KMS-11 (cell line): ENCODE measurements at regions not wholly inside any gene's neighbourhood (a gene's known extent, or its start where the extent isn't known, plus 50 kb on each side); places are given as distances from the start of the nearest gene placed in this dataset.
A peak's percentile ranks its signal among the peaks of the same experiment; 100 is the strongest.

Experiments used
- H2AFZ ChIP-seq: fragments of 200-600 bp; sonication (generic); 2 replicates; pipeline ENCODE4 v1.6.1; 2016; ENCODE audit warnings: antibody characterized with exemption, mixed run types, low read depth
- H3K27ac ChIP-seq: fragments of 200-600 bp; sonication (generic); 2 replicates; pipeline ENCODE4 v1.6.1; 2016; ENCODE audit warnings: mild to moderate bottlenecking, mixed run types
- H3K27me3 ChIP-seq: fragments of 200-600 bp; sonication (generic); 2 replicates; pipeline ENCODE4 v1.6.1; 2017; ENCODE audit warnings: mild to moderate bottlenecking, low read depth, mixed run types, moderate library complexity; ENCODE audit not compliant: insufficient read depth
- H3K36me3 ChIP-seq: fragments of 200-600 bp; sonication (generic); 2 replicates; pipeline ENCODE4 v1.6.1; 2017; ENCODE audit warnings: mild to moderate bottlenecking, mixed run types; ENCODE audit not compliant: insufficient read depth
- H3K4me1 ChIP-seq: fragments of 200-600 bp; sonication (generic); 2 replicates; pipeline ENCODE4 v1.6.1; 2016; ENCODE audit warnings: mild to moderate bottlenecking, low read depth, mixed run types; ENCODE audit not compliant: poor library complexity, severe bottlenecking
- H3K4me2 ChIP-seq: fragments of 200-600 bp; sonication (generic); 2 replicates; pipeline ENCODE4 v1.7.0; 2016; ENCODE audit warnings: mild to moderate bottlenecking, mixed run types
- H3K4me3 ChIP-seq: fragments of 200-600 bp; sonication (generic); IDR thresholded peaks from 2 replicates; pipeline ENCODE4 v1.6.1; 2017; ENCODE audit warnings: low read depth, low read length, mixed read lengths; ENCODE audit not compliant: insufficient read depth
- H3K79me2 ChIP-seq: fragments of 200-600 bp; sonication (generic); 2 replicates; pipeline ENCODE4 v1.6.1; 2016; ENCODE audit warnings: low read depth, mixed run types; ENCODE audit not compliant: insufficient read depth
- H3K9ac ChIP-seq: fragments of 200-600 bp; sonication (generic); 2 replicates; pipeline ENCODE4 v1.6.1; 2016; ENCODE audit warnings: mild to moderate bottlenecking, mixed run types
- H4K20me1 ChIP-seq: fragments of 200-600 bp; sonication (generic); 2 replicates; pipeline ENCODE4 v1.6.1; 2016; ENCODE audit warnings: mild to moderate bottlenecking, mixed run types; ENCODE audit not compliant: insufficient read depth
- CTCF ChIP-seq: fragments of 200-600 bp; sonication (generic); conservative IDR thresholded peaks from 2 replicates; pipeline ENCODE4 v1.6.1; 2017; ENCODE audit warnings: low read depth, mild to moderate bottlenecking, antibody characterized with exemption, low read length, moderate library complexity, mixed read lengths

DNA sequence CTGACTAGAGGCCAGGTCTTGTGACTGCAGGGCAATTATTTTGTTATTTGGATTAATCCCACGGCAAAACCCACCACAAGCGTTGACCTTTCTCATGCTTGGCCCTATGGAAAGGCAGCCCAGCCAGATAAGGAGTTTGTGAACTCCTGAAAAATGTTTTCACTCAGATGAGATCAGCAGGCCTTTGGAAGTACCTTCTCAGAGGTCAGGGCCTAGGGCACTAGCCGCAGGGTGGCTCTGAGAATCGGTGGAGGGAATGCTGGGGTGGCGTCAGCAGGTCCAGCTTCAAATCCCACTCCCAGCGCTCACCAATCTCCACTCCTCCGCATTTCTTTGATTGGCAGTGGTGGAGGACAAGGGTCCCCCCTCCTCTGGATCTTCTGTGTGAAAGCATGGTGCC, 194.4 kb downstream of the GADD45G start:
- Histone ChIP-seq H3K4me2 (peak overlapping the region; percentile 58; the same call in 1 of the 2 replicates), H3K4me1 (peaks cover 60% of the 10 kb centered on the region), H3K79me2 (no peaks in the 10 kb centered on the region), H3K36me3 (no peaks in the 10 kb centered on the region), H3K9ac (no peak overlapping the region), H4K20me1 (no peaks in the 10 kb centered on the region), H3K27ac (peak overlapping the region; percentile 57; the same call in 1 of the 2 replicates), H3K4me3 (no peak overlapping the region), H3K27me3 (no peaks in the 10 kb centered on the region), H2AFZ (no peak overlapping the region)
- TF ChIP-seq CTCF = no peak

- H3K79me2 ChIP-seq = no peaks in the 10 kb centered on the region
- peaks cover 54% of the 10 kb centered on the region for H3K4me1 ChIP-seq
- H3K4me3 ChIP-seq = no peak overlapping the region
- no peak overlapping the region for H3K9ac ChIP-seq
- no peaks in the 10 kb centered on the region for H4K20me1 ChIP-seq
- no peak overlapping the region for H3K27ac ChIP-seq
- H2AFZ ChIP-seq = no peak overlapping the region
- H3K27me3 ChIP-seq = no peaks in the 10 kb centered on the region
- no peaks in the 10 kb centered on the region for H3K36me3 ChIP-seq
- H3K4me2 ChIP-seq = no peak overlapping the region
- TF ChIP-seq CTCF = no peak
Measured at GRCh38 chr9:89799766-89800165, 195.0 kb downstream of the GADD45G start.

- H3K27me3 ChIP-seq = no peaks in the 10 kb centered on the region
- peaks cover 39% of the 10 kb centered on the region for H3K4me1 ChIP-seq
- no peak overlapping the region for H2AFZ ChIP-seq
- no peaks in the 10 kb centered on the region for H3K79me2 ChIP-seq
- H3K4me3 ChIP-seq = no peak overlapping the region
- no peaks in the 10 kb centered on the region for H3K36me3 ChIP-seq
- no peak overlapping the region for H3K4me2 ChIP-seq
- H3K27ac ChIP-seq = no peak overlapping the region
- H3K9ac ChIP-seq = no peak overlapping the region
- no peaks in the 10 kb centered on the region for H4K20me1 ChIP-seq
- no peak for TF ChIP-seq CTCF
Measured at GRCh38 chr9:89801341-89801740, 196.5 kb downstream of the GADD45G start.

DNA sequence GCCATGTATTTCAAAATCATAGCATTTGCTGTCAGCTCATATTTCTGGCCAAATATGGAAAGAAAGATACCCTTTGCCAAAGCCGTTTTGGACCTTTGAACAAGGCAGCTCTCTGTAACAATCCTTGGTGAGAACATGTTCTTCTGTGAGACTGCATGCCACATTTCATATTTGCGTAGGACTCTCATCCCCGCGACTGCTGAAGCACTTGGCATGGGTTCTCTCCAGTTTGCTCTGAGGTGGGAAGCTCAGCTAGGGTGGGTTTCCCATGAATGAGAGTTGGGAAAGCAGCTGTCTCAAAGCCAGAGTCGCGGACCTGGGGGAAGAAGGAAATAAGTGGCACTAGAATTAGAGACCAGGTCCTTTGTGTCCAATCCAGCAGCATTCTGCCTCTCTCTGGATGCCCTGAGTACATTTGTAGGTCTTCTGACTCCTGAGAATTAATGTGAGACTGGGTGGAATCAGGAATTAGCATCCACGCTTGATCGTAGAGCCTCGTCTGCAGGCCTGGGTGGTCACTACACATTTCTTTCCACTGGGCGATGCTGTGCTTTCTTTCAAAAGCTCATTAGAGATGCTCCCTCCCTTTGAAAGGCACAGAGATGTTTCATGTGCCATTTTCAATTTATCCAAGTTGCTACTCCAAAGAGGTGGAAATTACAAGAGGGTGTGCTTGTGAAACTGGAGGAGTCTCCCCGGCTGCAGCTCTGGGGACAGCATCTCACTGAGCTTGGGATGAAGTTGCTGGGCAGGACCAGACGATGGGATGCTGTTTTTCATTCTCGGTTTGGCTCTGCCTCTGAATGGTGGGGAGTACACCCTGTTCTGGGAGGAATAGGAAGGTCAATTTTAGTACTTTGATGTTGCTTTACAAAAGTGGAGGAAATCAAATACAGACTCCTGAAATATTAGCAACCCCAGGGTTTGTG, 197.2 kb downstream of the GADD45G start:
- H3K9ac ChIP-seq = no peak overlapping the region
- peaks cover 33% of the 10 kb centered on the region for H3K4me1 ChIP-seq

More for the DNA sequence above, 197.2 kb downstream of the GADD45G start:
- Histone ChIP-seq H3K4me3 (no peak overlapping the region), H3K36me3 (no peaks in the 10 kb centered on the region), H3K4me2 (no peak overlapping the region), H4K20me1 (no peaks in the 10 kb centered on the region), H3K27ac (no peak overlapping the region), H3K79me2 (no peaks in the 10 kb centered on the region), H2AFZ (no peak overlapping the region), H3K27me3 (no peaks in the 10 kb centered on the region)
- TF ChIP-seq CTCF = no peak
